SK-N-DZ (cell line): ENCODE measurements at regions not wholly inside any gene's neighbourhood (a gene's known extent, or its start where the extent isn't known, plus 50 kb on each side); places are given as distances from the start of the nearest gene placed in this dataset.
"Not testable (repeated sequence)": the region's sequence is repeated elsewhere in the genome, so short reads cannot be mapped to it uniquely, and the experiment has no call there.

Experiments
- DNase-seq: peaks from one replicate; pipeline ENCODE4 v3.0.0-alpha.2; 2015; ENCODE audit warnings: low spot score

GRCh38 chr12:46944088-46944487 is 118.3 kb upstream of the SLC38A4 start:
- DNase-seq = no peak

- DNase-seq = no peak
Measured at GRCh38 chr12:46944771-46945170, 119.0 kb upstream of the SLC38A4 start.

GRCh38 chr12:46945591-46945990 is 119.8 kb upstream of the SLC38A4 start:
- no peak for DNase-seq

- DNase-seq = no peak
Measured at GRCh38 chr12:46946137-46946536, 120.3 kb upstream of the SLC38A4 start.

DNA sequence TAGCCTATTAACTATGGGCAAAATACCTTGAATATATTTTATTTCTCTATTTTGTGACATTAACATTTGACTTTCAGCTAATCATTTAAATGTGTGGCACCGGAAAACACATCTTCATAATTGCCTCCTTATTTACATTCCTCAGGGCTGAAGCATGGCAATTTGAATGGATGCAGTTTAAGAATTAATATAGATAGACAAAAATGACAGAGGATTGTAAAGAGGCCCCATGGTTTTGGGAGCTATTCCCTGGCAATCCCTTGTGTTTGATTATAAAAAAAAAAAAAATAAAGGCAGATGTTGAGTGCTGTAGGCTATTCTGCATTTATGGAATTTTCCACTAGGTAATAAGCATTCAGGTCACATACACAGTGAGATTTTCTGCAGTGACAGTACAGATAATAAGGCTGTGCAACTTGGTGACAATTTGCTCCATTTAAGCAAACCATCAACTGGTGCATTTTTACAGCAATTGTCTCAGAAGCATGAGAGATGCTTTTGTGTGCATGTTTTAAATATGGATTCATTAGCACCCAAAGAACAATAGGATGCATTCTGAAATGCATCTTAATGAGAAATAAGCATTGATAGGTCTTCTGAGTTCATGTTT is 123.2 kb upstream of the SLC38A4 start:
- no peak for DNase-seq

GRCh38 chr12:46950094-46950493 is 124.3 kb upstream of the SLC38A4 start:
- no peak for DNase-seq

GRCh38 chr12:46952880-46953483 is 126.4 kb upstream of the PCED1B start:
- DNase-seq = no peak

GRCh38 chr12:46956451-46957035 is 122.9 kb upstream of the PCED1B start:
- no peak for DNase-seq

DNA sequence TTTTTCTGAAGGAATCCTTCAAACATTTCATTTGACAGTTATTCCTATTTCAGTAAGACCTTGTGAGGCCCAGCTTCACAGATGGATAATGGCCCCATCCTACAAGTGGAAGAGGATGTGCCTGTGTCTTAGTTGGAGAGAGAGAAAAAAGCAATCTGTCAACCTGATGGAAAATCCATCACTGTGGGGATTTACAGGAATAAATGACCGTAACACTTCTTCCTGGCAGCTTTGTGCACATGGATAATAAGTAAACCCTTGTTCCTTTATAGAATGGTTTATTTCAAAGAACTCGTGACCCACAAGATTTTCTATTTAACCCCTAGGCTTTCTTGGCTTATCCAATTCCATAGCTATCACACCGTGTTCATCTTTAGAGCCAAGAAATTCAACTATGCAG is 121.4 kb upstream of the PCED1B start:
- no peak for DNase-seq

DNA sequence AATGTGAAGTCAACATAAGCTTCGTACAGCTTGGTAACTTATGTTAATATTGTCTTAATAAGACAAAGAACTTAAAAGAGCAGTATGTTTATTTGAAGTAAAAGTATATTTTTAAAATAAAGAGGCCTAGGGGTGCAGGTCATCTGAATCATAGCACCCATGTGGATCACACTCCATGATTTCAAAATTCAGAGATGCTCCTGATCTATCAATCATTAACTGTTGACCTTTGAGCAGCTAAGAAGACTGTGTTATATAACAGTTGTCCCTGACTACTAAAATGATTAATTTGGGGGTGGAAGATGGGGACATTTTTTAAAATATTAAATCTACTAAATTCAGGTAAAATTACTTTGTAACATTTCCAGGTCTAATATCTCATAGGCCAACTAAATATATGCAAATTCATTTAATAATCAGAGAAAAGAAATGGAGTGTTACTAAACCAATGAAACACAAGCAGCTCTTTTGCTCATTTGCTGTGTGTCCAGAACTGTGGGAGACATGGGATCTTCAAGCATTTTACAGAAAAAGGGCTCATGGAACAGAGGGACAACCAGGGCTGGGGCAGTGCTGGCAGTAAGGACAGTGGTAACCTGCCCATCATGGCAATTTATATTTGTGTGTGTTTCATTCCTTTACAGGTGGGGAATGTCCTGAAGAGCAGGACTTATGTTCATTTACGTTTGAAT is 120.7 kb upstream of the PCED1B start:
- no peak for DNase-seq

- DNase-seq = no peak
Measured at GRCh38 chr12:46959502-46959901, 119.9 kb upstream of the PCED1B start.

DNA sequence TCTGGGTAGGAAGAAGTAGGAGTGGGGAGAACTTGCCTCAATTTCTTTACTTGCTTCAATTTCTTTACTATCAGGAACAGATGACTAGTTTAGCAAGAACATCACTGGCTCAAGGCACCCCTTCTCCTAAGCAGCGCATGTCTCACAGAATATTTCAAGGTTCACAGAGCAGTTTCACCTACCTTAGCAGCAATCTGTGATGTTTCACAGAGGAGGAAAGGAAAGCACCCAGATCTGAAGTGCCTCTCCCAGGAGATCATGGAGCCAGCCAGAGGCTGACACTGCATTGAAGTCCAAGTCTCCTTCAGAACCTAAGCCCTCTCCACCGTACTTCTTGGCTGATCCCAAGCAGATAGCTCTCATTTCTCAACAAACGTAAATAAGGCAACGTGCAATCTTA is 118.7 kb upstream of the PCED1B start:
- no peak for DNase-seq

DNA sequence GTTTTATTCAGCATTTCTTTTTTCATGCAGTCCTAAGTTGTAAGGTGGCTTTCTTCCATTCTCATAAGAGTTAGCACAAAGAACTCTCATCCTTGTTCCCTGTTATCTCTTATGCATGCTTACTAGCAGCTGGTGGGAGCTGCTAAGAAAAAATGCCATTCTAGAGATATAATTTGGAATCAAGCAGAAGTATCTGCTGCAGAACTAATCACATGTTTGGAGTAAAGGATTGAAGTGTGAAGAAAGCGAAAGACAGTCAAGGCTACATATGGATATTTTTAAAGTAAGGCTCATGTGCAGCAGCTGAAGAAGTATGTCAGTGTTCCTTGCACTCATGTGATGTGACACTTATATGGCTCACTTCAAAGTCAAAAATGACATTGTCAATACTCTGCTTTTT is 116.2 kb upstream of the PCED1B start:
- DNase-seq = no peak

DNA sequence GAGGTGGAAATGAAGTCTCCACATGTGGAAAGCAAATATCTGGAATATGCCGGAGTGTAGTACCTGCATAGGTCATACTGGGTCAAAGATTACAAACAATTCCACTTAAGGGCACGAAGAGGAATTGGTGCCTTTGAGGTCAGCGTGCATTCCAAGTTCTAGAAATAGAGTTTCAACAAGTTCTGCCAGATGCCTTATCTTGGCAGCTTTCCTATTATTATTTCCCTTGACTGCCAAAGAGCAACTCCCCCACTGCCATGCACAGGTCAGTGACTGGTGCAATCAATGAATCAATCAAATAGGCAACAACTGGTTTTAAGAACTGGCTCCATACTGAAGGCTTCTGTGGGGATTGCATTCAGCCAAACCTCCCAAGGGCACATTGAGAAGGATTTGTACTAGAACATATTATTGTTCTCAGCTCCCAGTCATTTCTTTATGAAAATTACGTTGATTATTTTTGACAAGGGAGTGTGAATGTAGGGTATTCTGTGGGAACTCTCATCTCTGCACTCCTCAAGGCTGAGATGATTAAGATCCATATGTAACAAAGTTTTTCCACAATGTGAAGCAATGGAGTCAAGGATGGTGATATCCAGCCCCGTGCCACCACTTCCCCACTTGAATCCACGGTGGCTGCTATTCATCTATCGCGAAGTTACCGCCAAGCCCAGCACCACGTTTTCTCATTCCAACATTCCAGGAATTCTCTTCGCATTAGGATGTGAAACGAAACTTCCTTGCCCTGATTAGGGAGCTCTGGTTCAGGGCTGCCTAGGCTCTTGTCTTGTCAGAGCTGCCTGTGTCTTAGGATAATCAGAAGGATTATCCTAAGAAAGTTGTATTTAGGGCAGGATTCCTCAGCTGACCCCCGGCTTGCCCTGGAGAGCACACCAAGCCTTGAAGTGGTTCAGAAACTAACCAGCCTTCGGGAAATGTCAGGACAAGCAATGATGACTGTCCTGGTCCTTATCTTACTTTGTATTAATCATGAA is 115.1 kb upstream of the PCED1B start:
- DNase-seq = no peak

DNA sequence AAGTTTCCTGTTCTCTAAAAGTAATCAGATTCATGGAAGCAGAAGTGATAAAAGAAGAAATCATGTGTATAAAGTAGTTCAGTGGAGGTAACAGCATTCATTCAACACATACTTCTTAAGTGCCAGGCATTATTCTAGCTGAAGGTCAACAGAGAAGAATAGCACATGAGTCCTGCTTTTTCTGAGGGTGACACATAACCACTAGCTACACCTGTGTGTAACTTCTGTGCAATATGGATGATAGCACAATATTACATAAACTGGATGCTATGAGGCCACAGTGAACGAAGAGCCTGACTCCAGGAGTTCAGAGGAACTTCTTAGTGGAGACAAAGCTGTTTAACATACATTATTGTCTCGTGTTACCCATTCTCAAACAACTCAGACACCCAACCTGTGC is 114.3 kb upstream of the PCED1B start:
- DNase-seq = no peak

DNA sequence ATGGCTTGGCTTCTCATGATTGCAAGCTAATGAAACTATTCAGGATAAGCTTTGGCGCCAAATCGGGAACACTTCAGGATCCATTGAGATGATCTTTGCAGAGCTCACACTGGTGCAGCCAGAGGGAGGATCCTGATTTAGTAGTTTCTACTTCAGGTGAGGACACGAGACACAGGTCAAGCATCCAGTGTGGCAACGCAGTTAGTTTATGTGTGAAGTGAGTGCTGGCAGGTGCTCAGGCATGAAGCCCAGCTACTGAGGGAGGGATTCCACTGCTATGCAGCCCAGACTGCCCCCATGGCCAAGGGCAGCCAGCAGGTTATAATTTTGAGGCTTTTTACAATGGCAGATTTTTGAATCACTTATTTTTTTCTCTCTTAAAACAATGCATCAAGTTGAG is 113.5 kb upstream of the PCED1B start:
- DNase-seq = no peak

GRCh38 chr12:46970636-46971035 is 108.8 kb upstream of the PCED1B start:
- DNase-seq = no peak

- DNase-seq = not testable (repeated sequence)
Measured at GRCh38 chr12:46973937-46974336, 105.5 kb upstream of the PCED1B start.

DNA sequence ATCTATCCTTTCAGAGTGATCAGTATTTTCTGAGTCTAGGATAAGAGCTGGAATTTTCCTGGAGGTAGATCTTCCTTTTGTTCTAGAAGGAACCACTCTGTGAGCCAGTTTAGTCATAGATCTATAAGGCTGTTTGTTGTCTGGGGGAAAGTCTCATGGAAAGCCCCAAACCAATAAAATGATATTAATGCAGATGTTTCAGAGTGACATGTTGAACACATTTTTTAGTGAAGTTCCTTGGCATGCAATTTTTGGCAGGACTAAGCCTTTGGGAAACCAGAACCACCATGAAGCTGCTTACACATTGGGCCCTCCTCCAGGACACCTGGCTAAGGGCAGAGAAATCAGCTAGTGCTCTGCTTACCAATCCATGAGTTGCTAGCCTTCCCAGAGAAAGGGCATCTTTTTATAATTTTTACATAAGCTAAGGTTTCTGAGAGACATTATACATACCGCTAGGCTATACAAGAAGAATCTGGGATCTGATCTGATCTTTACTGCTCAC is 101.5 kb upstream of the PCED1B start:
- no peak for DNase-seq

- DNase-seq = no peak
Measured at GRCh38 chr12:46981622-46982021, 97.8 kb upstream of the PCED1B start.

DNA sequence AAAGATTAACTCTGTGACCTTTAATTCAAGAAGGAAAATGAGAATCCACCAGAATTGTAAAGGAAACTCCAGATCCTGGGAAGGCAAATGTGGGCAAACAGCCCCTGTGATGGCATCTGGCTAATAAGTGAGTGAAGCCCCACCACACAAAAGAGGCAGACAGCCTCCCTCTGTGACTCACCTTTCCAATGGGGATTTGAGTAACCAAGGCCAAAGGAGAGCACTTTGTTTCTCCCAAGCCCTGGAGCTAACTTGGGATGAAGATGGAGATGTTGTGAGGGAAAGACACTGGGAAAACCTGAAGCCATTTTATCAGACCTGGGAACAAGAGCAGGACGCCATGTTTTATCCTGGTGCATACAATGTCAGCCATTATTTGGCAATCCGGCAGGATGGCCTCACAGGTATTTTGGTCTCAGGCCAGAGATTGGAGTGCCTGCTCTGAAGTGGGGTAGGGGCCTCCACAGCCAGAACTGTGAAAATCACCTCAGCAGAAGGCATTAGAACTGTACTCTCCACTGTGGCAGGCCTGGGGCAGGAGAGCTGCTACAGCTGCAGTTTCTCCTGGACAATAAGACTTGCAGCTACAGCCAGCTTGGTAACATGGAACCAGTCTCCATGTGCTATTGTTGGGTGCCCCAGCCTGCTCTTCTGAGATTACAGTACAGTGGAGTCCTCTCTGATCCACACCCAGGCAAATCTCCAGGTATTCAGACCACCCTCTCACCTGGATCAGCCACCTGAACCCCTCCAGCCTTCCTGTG is 96.6 kb upstream of the PCED1B start:
- no peak for DNase-seq
